Panc1 (cell line): ENCODE measurements at regions not wholly inside any gene's neighbourhood (a gene's known extent, or its start where the extent isn't known, plus 50 kb on each side); places are given as distances from the start of the nearest gene placed in this dataset.

ENCODE experiments used
- ATAC-seq: fragments of 200-7000 bp; cut with Tn5 transposase; 2 replicates; pipeline ENCODE4 v1.9.1; 2020; ENCODE audit warnings: mild to moderate bottlenecking, moderate library complexity
- BruUV-seq: library from RNA; stranded (reverse); fragments of 400-500 nt; replicated peaks from 2 replicates; lab custom pipeline; 2021; lab: Mats Ljungman, UMichigan
- CTCF ChIA-PET: fragments of 300-600 bp; sonication (Branson Sonifier 250); formaldehyde crosslinking; loops from one replicate; lab custom pipeline; 2022; ENCODE audit warnings: antibody characterized with exemption; lab: Charles Lee
- POLR2A ChIA-PET: fragments of 300-600 bp; sonication (Branson Sonifier 250); formaldehyde crosslinking; loops from one replicate; lab custom pipeline; 2022; ENCODE audit warnings: antibody characterized with exemption; lab: Charles Lee
- DNase-seq: peaks from one replicate; pipeline ENCODE4 v3.0.0-alpha.2; 2010; ENCODE audit warnings: low read depth, low spot score
- H3K27ac ChIP-seq: 2 replicates; pipeline ENCODE4 v1.5.1; 2011; ENCODE audit warnings: mild to moderate bottlenecking, low read length, inconsistent platforms
- H3K27me3 ChIP-seq: fragments of 200-500 bp; sonication (Bioruptor generic); 2 replicates; pipeline ENCODE4 v1.6.0; 2014; ENCODE audit warnings: low read length, inconsistent platforms; ENCODE audit not compliant: control insufficient read depth, insufficient read depth
- H3K36me3 ChIP-seq: fragments of 200-500 bp; sonication (Bioruptor generic); 2 replicates; pipeline ENCODE4 v1.5.1; 2014; ENCODE audit warnings: inconsistent platforms, mild to moderate bottlenecking, low read length, moderate library complexity; ENCODE audit not compliant: control insufficient read depth, insufficient read depth
- H3K4me1 ChIP-seq: 2 replicates; pipeline ENCODE4 v1.5.1; 2011; ENCODE audit warnings: inconsistent platforms, mild to moderate bottlenecking, low read length, moderate library complexity; ENCODE audit not compliant: control insufficient read depth, insufficient read depth
- H3K4me3 ChIP-seq, 2 experiments: 2 replicates each; pipeline ENCODE4 v1.5.1; 2011 to 2012; ENCODE audit warnings: low read depth in 2 of 2, low read length in 2 of 2, mild to moderate bottlenecking in 2 of 2, inconsistent platforms in 1 of 2, moderate library complexity in 1 of 2
- H3K9me3 ChIP-seq: fragments of 200-500 bp; sonication (Bioruptor generic); 2 replicates; pipeline ENCODE4 v1.5.1; 2014; ENCODE audit warnings: low read depth, mild to moderate bottlenecking, inconsistent platforms, low read length, moderate library complexity; ENCODE audit not compliant: control insufficient read depth, insufficient read depth
- CTCF ChIP-seq: fragments of 450-650 bp; IDR thresholded peaks from 2 replicates; pipeline ENCODE4 v1.5.1; 2017; ENCODE audit warnings: mild to moderate bottlenecking
- POLR2AphosphoS5 ChIP-seq: IDR thresholded peaks from 2 replicates; pipeline ENCODE4 v1.6.1; 2012; ENCODE audit warnings: mild to moderate bottlenecking, low read depth, low read length, moderate library complexity
- REST ChIP-seq, 2 experiments: IDR thresholded peaks; 2 replicates each; pipeline ENCODE4 v1.6.1; 2011 to 2012; ENCODE audit warnings: low read depth in 2 of 2, control low read depth in 1 of 2, low read length in 1 of 2, mild to moderate bottlenecking in 1 of 2, moderate library complexity in 1 of 2; ENCODE audit not compliant: insufficient read depth in 1 of 2
- SIN3A ChIP-seq: IDR thresholded peaks from 2 replicates; pipeline ENCODE4 v1.6.1; 2012; ENCODE audit warnings: low read depth, mild to moderate bottlenecking, low read length, moderate library complexity, borderline replicate concordance; ENCODE audit not compliant: insufficient read depth
- TCF7L2 ChIP-seq: IDR thresholded peaks from 2 replicates; pipeline ENCODE4 v1.6.1; 2011; ENCODE audit warnings: mild to moderate bottlenecking, low read depth, low read length, inconsistent platforms
- in situ Hi-C: cut with HindIII; loops from 2 replicates; pipeline ENCODE4 v1.10.0; 2016; ENCODE audit warnings: low sequenced_read_pairs, low pct_unique_long_range_greater_than_20kb
- intact Hi-C: fragments of 100-400 bp; cut with micrococcal nuclease; formaldehyde crosslinking; loops from one replicate; pipeline ENCODE4 v1.10.0; 2022; ENCODE audit not compliant: unreplicated experiment

GRCh38 chr14:89589400-89590118, 172.5 kb upstream of the FOXN3 start:
- ATAC-seq (no peak), DNase-seq (no peak)
- Histone ChIP-seq H3K4me3 (no peak overlapping the region), H3K27me3 (no peaks in the 10 kb centered on the region), H3K36me3 (no peaks in the 10 kb centered on the region), H3K9me3 (no peaks in the 10 kb centered on the region), H3K27ac (no peak overlapping the region), H3K4me1 (no peaks in the 10 kb centered on the region)
- BruUV-seq = no TSS peak
- POLR2A ChIA-PET = no interaction called here
- intact Hi-C loops (no loop called here), in situ Hi-C loops (no loop called here)
- TF ChIP-seq POLR2AphosphoS5 = no peak
- TF ChIP-seq CTCF = no peak
- no peak for TF ChIP-seq SIN3A
- no peak for TF ChIP-seq REST (IDR thresholded peaks at IDR 0.05; ENCODE audit: insufficient read depth in 1 of 2, low read depth in 2 of 2, low read length in 1 of 2)
- TF ChIP-seq TCF7L2 = no peak
- CTCF ChIA-PET = no interaction called here

GRCh38 chr14:89588840-89589296, 171.8 kb upstream of the FOXN3 start:
- H3K27ac ChIP-seq = no peak overlapping the region
- no peaks in the 10 kb centered on the region for H3K36me3 ChIP-seq
- intact Hi-C loops = no loop called here
- BruUV-seq = no TSS peak
- TF ChIP-seq REST (IDR thresholded peaks at IDR 0.05; ENCODE audit: insufficient read depth in 1 of 2, low read depth in 2 of 2, low read length in 1 of 2) (no peak), POLR2AphosphoS5 (no peak), TCF7L2 (no peak)
- H3K27me3 ChIP-seq = no peaks in the 10 kb centered on the region
- CTCF ChIA-PET = no interaction called here
- H3K4me1 ChIP-seq = no peaks in the 10 kb centered on the region
- in situ Hi-C loops = no loop called here
- ATAC-seq = no peak
- POLR2A ChIA-PET = no interaction called here
- no peak for DNase-seq
- H3K9me3 ChIP-seq = no peaks in the 10 kb centered on the region
- no peak overlapping the region for H3K4me3 ChIP-seq
